Right lung (tissue), 2 donors: ENCODE measurements at regions not wholly inside any gene's neighbourhood (a gene's known extent, or its start where the extent isn't known, plus 50 kb on each side); places are given as distances from the start of the nearest gene placed in this dataset.
A peak's percentile ranks its signal among the peaks of the same experiment; 100 is the strongest.
"Not testable (repeated sequence)": the region's sequence is repeated elsewhere in the genome, so short reads cannot be mapped to it uniquely, and the experiment has no call there.

Experiments
- DNase-seq, 2 donors: peaks; one replicate each; pipeline ENCODE4 v3.0.0-alpha.2; 2013

- DNase-seq = no peak
Observed at GRCh38 chr12:5165296-5165970, 121.8 kb downstream of the KCNA5 start.

DNA sequence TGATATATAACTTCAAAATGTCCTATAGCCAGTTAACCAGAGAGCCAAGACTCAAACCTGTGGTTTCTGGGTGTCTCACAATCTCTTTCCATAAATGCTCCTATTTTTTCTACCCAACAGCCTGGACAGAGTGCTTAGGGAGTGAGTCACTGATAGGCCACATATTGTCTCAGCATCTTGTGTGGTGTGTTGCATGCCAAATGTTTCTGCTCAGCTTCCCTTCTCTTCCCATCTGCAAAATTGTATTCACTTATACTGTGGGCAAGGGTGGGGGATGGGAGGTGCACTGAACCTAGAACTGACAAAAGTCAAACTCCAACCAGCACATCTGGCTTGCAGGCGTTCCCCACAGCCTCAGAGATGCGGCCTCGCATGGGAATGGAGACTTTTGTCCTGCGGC is 123.3 kb downstream of the KCNA5 start:
- DNase-seq = no peak

GRCh38 chr12:5168148-5168547 is 124.5 kb downstream of the KCNA5 start:
- no peak for DNase-seq

- DNase-seq = no peak
Observed at GRCh38 chr12:5170844-5171243, 127.2 kb downstream of the KCNA5 start.

DNA sequence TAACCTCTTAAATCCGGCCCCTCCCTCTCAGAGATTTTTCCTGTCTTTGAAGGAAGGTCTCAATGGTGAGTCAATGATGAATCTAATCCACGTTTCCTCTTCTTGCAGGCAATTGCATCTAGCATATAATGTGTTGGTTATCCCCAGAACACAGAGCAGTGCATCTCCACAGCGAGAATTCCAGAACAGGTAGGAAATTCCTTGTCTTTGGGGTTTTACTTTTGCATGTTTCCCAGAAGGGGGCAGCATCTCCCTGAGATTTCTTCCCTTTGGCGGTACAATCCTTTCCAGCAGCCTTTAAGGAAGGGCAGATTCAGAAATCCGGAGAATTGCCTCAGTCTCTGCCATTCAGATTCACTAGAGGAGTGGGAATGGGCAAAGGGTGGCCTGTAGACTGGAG is 128.0 kb downstream of the KCNA5 start:
- DNase-seq = peak; percentile 31 to 39

DNA sequence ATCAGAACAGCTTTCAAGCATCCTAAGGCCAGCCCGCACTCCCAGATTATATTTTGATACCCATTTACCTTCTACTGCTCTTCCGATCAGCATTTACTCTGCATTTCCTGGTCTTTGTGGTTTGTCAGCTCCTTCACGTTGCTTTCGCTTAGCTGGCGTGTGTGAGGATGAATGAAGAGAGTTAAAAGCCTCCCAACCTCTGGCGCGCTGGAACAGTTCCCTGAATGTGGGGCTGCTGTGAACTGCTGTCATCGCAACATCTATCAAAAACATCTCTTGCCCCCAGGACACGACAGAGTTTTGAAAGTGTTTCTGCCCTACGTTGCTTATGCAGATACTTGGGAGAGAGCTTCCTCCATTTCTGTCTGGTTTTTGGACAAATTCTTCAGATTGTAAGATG is 129.2 kb downstream of the KCNA5 start:
- no peak for DNase-seq

GRCh38 chr12:5173511-5174011 is 129.9 kb downstream of the KCNA5 start:
- no peak for DNase-seq

DNA sequence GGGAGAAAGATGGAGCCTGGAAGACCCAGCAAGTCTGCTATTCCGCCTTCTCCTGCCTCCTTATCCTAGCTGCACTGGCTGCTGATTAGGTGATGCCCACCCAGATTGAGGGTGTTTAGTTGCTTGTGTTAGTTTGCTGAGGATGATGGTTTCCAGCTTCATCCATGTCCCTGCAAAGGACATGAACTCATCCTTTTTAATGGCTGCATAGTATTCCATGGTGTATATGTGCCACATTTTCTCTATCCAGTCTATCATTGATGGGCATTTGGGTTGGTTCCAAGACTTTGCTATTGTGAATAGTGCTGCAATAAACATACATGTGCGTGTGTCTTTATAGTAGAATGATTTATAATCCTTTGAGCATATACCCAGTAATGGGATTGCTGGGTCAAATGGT is 131.7 kb downstream of the KCNA5 start:
- not testable (repeated sequence) for DNase-seq

- DNase-seq = no peak
Observed at GRCh38 chr12:5176036-5176435, 132.4 kb downstream of the KCNA5 start.

DNA sequence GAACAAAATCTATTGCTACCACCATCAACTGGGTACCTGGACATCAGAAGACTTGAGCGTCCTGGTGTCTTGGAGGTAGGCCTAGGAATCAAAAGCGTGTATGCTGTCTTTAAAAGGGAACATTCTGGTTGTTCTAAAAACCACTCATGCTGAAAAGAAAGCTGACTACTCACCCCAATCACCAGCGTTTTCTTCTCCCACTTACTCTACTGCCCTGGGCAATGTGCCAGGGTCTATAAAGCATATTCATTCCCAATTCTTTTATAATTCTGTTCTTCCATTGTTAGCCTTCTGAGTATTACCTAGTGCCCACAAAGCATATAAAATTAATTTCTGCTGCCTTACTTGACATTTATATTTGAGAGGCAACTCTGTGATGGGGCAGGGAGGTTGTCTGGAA is 133.4 kb downstream of the KCNA5 start:
- DNase-seq = no peak

DNA sequence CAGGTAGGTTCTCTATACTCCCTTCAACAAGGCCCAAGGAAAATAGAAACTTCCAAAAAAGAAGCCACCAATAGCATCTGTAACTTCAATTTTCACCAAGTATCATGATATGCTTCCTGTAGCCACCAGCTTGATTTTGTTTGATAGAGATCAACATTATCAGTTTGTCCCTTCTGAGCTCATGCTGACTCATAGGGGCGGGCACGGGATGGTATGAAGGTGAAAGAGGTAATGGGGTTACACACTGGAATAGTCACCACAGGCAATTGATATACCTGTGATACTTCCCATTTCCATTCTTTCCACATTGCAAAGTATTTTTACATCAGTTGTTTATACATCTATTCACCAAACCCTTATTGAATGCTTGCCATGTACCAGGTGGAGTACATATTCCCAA is 134.1 kb downstream of the KCNA5 start:
- DNase-seq = no peak

DNA sequence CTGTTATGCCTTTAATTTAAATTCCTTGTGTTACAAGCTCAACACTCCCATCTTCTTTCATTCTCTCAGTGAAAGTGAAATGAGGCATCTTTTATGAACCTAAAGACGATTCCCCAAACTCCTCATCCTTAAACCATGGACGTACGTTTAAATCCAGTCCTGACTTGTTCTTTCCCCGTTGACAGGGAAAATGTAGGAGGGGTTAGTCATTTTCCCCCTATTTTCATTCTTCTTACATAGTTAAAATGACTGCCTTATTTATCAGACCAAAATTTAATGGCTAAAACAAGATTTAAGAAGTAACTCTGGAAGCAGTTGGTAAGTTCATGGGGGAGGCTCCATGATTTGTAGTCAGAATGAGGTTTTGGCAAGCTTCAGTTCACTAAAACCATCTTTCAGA is 134.9 kb downstream of the KCNA5 start:
- no peak for DNase-seq

DNA sequence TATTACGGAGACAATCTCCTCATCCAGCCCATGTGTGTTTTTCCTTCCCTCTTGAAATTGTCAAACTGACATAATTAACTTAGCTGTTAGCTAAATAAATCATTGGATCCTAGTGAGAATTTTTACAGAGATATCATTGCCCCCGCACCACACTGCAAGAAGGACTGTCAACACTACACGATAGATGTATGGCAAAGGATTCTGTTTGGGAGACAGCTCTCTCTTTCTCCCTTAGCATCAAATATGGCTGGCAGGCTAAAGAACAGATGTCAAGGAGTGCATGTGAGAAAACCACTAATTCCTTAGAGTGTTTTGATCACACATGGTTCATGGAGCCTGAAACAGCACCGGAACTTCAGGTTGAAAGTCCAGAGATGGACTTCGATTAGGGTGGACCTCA is 136.8 kb downstream of the KCNA5 start:
- DNase-seq = no peak

DNA sequence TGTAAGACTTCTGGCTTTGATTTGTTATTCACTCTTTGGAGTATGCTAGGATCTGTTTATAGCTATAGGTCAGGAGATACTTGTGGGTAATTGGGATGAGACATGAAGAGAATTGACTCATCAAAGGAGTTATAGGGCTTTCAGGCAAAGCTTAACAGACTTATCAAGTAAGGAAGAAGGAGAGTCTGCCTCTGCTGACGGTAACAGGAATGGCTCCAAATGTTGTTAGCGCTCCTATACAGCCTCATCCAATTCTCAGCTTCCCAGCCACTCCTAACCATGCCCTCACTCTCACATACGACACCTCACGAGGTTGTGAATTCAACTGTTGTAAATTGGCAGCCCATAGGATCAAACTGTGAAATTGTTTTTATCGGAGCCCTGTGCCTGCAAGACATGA is 140.5 kb downstream of the KCNA5 start:
- no peak for DNase-seq

GRCh38 chr12:5185435-5186069 is 141.9 kb downstream of the KCNA5 start:
- DNase-seq = no peak

GRCh38 chr12:5186715-5187114 is 143.0 kb downstream of the KCNA5 start:
- no peak for DNase-seq

DNA sequence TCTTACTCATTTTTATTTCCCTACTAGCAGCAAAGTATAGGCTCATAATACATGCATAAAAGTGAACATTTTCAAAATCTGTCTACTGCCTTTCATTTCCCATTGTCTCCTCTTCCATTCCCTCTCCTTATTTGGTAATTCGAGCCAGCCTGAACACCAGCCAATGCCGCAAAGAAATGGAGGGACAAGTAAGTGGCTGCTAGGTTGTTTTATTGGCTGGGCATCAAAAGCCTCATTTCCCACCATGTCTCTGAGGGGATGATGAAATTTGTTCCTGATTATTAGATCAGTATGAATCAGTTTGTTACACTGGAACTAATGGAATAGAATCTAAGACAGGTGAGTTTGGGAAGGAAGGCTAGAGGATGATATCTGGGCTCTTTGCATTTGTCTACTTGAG is 143.5 kb downstream of the KCNA5 start:
- DNase-seq = no peak

GRCh38 chr12:5188472-5188871 is 144.8 kb downstream of the KCNA5 start:
- DNase-seq = no peak

GRCh38 chr12:5189173-5189572 is 145.5 kb downstream of the KCNA5 start:
- no peak for DNase-seq

DNA sequence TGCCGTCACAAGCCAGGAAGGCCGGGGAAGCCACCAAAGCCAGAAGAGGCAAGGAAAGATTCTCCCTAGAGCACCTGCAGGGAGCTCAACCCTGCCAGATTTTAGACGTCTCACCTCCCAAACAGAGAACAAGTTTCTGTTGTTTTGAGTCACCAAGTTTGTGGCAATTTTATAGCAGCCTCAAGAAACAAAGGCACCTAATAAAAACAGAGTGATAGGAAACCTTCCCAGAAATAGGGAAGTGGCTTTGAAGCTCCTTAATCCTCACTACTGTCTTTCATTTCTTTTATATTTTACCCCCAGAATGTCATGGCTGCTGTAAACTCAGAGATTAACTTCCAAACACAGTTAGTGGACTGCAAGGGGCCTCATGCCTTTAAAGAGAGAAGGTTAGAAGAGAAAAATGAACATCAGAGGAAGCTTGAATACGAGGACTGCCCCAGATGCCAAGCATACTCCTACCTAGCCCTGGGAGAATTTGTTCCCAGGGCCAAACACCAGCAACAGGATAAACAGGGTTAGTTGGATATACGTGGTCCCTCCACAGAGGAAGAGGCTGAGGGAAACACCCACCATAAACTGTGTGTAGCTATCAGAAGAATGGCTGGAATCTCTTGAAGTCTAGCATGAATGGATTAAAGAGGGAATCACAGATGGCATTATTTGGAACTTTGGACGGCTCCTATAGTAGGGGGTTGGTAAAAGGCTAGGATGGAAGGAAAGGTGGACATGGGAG is 148.3 kb downstream of the KCNA5 start:
- no peak for DNase-seq

DNA sequence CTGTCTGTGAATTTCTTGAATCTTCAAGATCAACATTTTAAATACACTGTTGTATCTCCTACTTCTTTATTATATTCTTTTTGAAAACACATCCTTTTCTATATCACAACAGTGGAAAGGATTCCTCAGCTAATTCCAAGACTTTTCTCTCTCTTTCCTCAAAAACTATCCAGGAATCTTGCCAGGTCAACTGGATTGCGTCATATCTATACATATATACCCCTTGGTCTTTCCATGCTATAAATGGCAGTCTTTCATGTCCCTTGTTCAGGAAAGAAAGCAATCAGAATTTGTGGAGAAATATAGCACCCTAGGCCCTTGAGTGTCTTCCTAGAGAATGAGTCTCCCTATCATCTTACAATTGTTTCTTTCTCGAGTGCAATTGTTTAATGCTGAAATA is 149.0 kb downstream of the KCNA5 start:
- no peak for DNase-seq

GRCh38 chr12:5194306-5194705 is 150.6 kb downstream of the KCNA5 start:
- no peak for DNase-seq

GRCh38 chr12:5195244-5195643 is 151.6 kb downstream of the KCNA5 start:
- DNase-seq = no peak
